HepG2 (cell line): ENCODE measurements at regions not wholly inside any gene's neighbourhood (a gene's known extent, or its start where the extent isn't known, plus 50 kb on each side); places are given as distances from the start of the nearest gene placed in this dataset.

ENCODE experiments used
- CBX5 ChIP-seq: sonication (generic); formaldehyde crosslinking; IDR thresholded peaks from 2 replicates; pipeline ENCODE4 v1.4.0; 2020; ENCODE audit warnings: missing genetic modification reagents, borderline replicate concordance
- CTCF ChIP-seq: sonication (generic); formaldehyde crosslinking; IDR thresholded peaks from 2 replicates; pipeline ENCODE4 v1.5.0; 2020; ENCODE audit warnings: mild to moderate bottlenecking, missing genetic modification reagents, moderate library complexity
- KLF15 ChIP-seq: sonication (generic); formaldehyde crosslinking; IDR thresholded peaks from 2 replicates; pipeline ENCODE4 v1.8.1; 2023; ENCODE audit warnings: borderline replicate concordance, mild to moderate bottlenecking, inconsistent platforms, missing genetic modification reagents, mixed read lengths
- POLR2AphosphoS5 ChIP-seq: IDR thresholded peaks from 2 replicates; pipeline ENCODE4 v1.6.1; 2012; ENCODE audit warnings: low read depth, low read length
- RAD21 ChIP-seq: fragments of 450-650 bp; formaldehyde crosslinking; IDR thresholded peaks from 2 replicates; pipeline ENCODE4 v1.5.0; 2020; ENCODE audit warnings: mild to moderate bottlenecking
- RBAK ChIP-seq: sonication (generic); formaldehyde crosslinking; IDR thresholded peaks from 2 replicates; pipeline ENCODE4 v1.5.1; 2020; ENCODE audit warnings: mild to moderate bottlenecking, missing genetic modification reagents
- TCF12 ChIP-seq, 2 experiments: fragments of 450-650 bp in 1 of 2; sonication (generic) in 1 of 2; formaldehyde crosslinking in 1 of 2; IDR thresholded peaks; 2 replicates each; pipeline versions ENCODE4 v1.6.1 to v1.8.0; 2017 to 2022; ENCODE audit warnings: antibody characterized with exemption in 1 of 2, mild to moderate bottlenecking in 1 of 2, missing genetic modification reagents in 1 of 2, moderate library complexity in 1 of 2
- ZFP91 ChIP-seq: sonication (generic); formaldehyde crosslinking; IDR thresholded peaks from 2 replicates; pipeline ENCODE4 v1.9.0; 2022; ENCODE audit warnings: missing genetic modification reagents, mild to moderate bottlenecking, borderline replicate concordance
- ZNF567 ChIP-seq: sonication (generic); formaldehyde crosslinking; IDR thresholded peaks from 2 replicates; pipeline ENCODE4 v1.8.1; 2023; ENCODE audit warnings: mild to moderate bottlenecking, missing genetic modification reagents, borderline replicate concordance
- ZNF660 ChIP-seq: sonication (generic); formaldehyde crosslinking; IDR thresholded peaks from 2 replicates; pipeline ENCODE4 v1.5.1; 2020; ENCODE audit warnings: mild to moderate bottlenecking, low read depth, missing genetic modification reagents, borderline replicate concordance
- ZNF770 ChIP-seq: sonication (generic); formaldehyde crosslinking; IDR thresholded peaks from 2 replicates; pipeline ENCODE4 v1.5.0; 2020; ENCODE audit warnings: mild to moderate bottlenecking, missing genetic modification reagents
- ZNF780A ChIP-seq: sonication (generic); formaldehyde crosslinking; IDR thresholded peaks from 2 replicates; pipeline ENCODE4 v1.8.0; 2022; ENCODE audit warnings: mild to moderate bottlenecking, missing genetic modification reagents, moderate library complexity

- TF ChIP-seq ZFP91 (CRISPR knock-in tag) (no peak), ZNF660 (CRISPR knock-in tag) (no peak), ZNF780A (no peak), RBAK (CRISPR knock-in tag) (no peak), KLF15 (CRISPR knock-in tag) (no peak), ZNF770 (CRISPR knock-in tag) (no peak), RAD21 (no peak), ZNF567 (no peak), CTCF (CRISPR knock-in tag) (no peak), POLR2AphosphoS5 (no peak), TCF12 (IDR thresholded peaks at IDR 0.05) (no peak), TCF12 (CRISPR knock-in tag; IDR thresholded peaks at IDR 0.05) (no peak), CBX5 (no peak)
Observed at GRCh38 chr2:146260551-146260950, 1584.3 kb upstream of the ACVR2A start.
